GM18951 (cell line): ENCODE measurements at regions not wholly inside any gene's neighbourhood (a gene's known extent, or its start where the extent isn't known, plus 50 kb on each side); places are given as distances from the start of the nearest gene placed in this dataset.

ENCODE experiments used
- POLR2A ChIP-seq: IDR thresholded peaks from 4 replicates; pipeline ENCODE4 v1.6.1; 2011; ENCODE audit warnings: mild to moderate bottlenecking; ENCODE audit not compliant: insufficient read length, insufficient read depth; ENCODE audit errors: extremely low read depth
- in situ Hi-C: fragments of 300-500 bp; cut with MboI; formaldehyde crosslinking; loops from one replicate; pipeline ENCODE4 v1.12.0; 2022; ENCODE audit warnings: low sequenced_read_pairs, mixed read lengths, inconsistent platforms; ENCODE audit not compliant: unreplicated experiment

DNA sequence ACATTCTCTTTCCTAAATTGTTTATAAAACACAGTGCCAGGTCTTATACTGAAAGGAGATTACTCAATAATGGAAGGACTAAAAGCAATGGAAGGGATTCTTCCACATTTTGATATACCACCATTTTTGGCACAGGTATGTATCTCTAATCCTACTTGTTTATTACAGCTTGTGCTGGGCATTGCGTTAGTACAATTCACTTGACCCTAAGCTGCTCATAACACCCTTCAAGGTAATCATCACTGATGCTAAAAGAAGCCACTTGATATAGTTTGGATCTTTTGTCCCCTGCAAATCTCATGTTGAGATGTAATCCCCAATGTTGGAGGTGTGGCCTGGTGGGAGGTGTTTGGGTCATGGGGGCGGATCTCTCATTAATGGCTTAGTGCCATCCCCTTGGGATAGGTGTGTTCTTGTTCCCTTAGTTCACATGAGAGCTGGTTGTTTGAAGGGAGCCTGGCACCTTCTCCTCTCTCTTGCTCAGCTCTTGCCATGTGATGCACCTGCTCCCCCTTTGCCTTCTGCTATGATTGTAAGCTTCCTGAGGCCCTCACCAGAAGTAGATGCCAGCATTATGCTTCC lies 71.1 kb downstream of the NIBAN1 start:
- in situ Hi-C loops, result no loop called here
- no peak for TF ChIP-seq POLR2A

DNA sequence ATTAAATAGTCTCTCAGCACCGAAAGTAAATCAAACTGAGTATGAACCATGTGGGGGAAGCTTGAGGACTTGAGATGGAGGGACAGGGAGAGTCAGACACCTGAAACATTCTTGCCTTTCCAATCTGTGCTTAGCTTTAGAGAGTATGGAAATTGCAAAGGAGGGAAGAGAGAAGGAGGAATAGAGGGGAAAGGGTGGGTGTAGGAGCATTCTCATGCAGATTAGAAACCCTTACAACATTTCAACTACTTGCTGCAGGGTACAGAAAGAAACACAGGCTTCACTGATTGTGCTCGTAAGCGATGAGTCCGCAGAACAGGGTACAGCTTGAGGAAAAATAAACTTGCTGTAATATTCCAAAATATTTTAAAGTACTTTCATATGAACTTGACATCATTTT lies 73.8 kb downstream of the NIBAN1 start:
- in situ Hi-C loops, result no loop called here
- no peak for TF ChIP-seq POLR2A

DNA sequence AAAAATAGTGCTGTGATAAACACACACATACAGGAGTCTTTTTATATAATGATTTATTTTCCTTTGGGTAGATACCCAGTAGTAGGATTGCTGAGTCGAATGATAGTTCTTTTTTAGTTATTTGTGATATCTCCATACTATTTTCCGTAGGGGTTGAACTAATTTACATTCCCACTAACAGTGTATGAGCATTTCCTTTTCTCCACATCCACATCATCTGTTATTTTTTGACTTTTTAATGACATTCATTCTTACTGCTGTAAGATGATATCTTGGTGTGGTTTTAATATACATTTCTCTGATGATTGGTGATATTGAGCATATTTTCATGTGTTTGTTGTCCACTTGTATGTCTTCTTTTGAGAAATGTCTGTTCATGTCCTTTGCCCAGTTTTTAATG lies 78.3 kb downstream of the NIBAN1 start:
- in situ Hi-C loops, result no loop called here
- no peak for TF ChIP-seq POLR2A

DNA sequence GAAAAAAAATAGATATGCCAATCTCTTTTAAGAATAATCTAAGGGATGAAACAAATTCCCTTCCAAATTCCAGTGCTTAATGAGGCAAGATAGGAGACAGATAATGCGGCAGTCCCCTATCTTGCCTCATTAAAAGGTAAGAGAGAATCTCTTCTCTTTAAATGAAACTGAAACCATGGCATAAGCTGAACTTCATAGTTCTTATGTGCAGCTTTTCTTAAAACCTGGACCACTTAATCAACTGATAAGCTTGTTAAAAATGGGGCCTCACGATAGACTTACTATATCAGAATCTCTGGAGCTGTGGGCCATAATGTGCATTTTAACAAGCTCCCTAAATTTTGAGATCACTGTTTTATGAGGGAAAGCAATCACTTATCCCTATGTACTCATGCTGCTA lies 79.2 kb downstream of the NIBAN1 start:
- no peak for TF ChIP-seq POLR2A
- in situ Hi-C loops, result no loop called here

DNA sequence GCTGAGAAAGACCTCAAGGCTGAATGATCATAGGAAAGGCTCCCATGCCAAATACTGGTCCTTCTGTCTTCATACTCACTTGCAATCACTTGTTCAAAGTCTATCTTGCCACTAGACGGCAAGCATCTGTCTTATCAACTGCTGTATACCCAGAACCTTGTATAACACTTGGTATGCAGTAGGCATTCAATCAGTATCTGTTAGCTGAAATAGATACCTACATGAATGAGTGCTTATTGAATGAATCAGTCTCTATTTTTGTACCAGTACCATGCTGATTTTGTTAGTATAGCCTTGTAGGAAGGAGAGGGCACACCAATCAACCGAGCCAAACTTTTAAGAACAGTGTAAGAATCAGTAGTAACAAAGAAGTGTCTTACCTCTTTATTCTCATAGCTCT lies 80.6 kb downstream of the NIBAN1 start:
- in situ Hi-C loops, result no loop called here
- no peak for TF ChIP-seq POLR2A

DNA sequence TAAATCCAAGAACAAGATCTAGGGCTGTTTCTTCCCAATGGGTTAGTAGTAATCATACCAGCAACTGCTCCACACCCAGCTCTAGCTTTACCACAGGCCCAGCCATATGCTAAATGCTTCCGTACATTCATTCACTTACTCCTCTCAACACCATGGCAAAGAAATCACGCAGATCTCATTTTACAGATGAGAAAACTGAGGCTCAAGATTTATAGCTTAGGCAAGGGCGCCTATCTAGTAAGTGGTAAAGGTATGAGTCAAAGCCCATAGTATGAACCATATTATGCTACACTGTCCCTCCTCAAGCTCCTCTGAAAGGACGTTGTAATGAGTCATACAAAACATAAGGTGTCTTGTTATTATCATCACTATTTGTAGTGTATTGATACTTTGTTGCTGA lies 82.2 kb downstream of the NIBAN1 start:
- in situ Hi-C loops, result no loop called here
- no peak for TF ChIP-seq POLR2A

DNA sequence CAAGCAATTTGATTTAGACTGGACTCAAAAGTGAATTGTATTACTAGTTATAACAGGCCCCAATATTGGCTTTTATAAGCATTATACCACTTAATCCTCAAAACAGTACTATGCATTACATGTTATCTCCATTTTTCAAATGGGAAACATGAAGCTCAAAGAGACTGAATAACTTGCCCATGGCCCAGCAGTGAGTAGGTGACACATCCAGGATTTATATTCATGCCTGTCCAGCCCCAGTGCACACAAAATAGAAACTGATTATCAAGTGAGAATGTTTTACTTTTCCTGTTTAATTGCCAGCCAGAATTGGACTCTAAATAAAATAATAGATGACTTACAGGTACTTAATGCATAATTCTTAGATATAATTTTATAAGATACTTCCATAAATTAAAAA lies 82.9 kb downstream of the NIBAN1 start:
- no peak for TF ChIP-seq POLR2A
- in situ Hi-C loops, result no loop called here

DNA sequence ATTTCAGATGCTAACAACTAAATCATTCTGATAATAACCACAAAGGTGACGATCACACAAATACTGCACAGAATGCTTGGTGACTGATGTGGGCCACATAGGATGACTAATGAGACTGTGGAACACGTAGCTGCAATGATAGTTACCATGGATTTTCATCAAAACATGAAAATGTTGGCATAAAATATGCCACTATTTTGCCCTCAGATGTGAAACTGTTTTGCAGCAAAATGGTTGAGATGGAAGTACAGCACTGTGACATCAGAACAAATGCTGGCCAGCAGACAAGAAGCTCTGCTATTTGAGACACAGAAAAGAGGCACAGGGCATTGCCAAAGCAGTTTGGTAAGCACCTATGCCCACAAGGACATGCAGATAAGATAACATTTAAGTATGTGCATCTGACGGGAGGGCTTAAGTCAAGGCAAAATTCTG lies 83.8 kb downstream of the NIBAN1 start:
- in situ Hi-C loops, result no loop called here
- TF ChIP-seq POLR2A, result no peak

DNA sequence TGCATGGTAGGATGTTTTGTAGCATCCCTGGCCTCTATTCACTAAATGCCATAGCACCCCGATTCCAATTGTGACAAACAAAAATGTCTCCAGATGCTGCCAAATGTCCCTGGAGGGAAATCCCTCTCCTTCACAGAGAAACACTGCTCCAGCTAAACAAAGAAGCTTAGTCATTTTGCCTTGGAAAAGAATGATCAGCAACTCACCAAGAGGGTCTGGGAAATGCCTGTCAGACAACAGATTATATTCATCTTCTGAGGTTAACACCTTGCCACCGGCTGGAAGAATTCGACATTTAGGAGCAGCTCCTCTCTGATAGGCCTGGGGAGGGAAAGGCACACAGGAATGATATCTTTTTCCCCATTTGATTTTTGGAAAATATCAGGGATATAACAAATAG lies 84.4 kb downstream of the NIBAN1 start:
- in situ Hi-C loops, result no loop called here
- no peak for TF ChIP-seq POLR2A

DNA sequence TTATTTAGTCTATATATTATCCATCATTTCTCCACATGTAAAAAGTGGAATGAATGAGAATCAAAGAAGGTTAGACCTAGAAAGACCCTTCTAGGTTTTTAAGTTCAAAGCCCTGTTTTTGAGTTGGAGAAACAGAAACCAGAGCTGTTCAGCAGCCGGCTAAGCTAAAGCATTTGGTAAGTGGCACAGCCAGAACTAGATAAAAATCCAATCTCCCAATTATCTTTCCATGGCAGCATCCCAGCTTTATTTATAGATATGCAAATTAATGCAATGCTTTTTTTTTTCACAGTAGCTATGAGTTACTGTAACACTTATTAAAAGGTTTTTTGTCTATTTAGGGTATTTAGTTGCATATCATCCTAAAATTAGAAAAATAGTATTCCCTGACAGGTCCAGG lies 85.1 kb downstream of the NIBAN1 start:
- in situ Hi-C loops, result no loop called here

DNA sequence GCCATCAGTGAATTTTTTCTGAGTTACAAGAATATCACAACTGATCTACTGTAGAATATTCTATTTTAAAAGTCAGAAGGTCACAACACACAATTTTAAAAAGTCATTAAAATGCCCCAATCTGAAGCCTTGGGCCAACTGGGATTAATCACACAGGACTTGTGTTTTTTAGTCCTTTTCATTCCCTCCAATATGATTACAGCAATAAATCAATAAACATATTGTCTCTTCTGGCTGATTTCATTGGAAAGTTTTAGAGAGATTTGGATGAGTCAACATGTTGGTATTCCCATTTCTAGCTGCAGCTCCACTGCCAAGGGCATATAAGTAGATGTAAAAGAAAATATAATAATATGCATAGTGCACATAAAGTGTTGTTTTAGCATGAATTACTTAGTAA lies 85.8 kb downstream of the NIBAN1 start:
- in situ Hi-C loops, result no loop called here
- TF ChIP-seq POLR2A, result no peak

More for the DNA sequence above, 85.1 kb downstream of the NIBAN1 start:
- TF ChIP-seq POLR2A, result no peak

DNA sequence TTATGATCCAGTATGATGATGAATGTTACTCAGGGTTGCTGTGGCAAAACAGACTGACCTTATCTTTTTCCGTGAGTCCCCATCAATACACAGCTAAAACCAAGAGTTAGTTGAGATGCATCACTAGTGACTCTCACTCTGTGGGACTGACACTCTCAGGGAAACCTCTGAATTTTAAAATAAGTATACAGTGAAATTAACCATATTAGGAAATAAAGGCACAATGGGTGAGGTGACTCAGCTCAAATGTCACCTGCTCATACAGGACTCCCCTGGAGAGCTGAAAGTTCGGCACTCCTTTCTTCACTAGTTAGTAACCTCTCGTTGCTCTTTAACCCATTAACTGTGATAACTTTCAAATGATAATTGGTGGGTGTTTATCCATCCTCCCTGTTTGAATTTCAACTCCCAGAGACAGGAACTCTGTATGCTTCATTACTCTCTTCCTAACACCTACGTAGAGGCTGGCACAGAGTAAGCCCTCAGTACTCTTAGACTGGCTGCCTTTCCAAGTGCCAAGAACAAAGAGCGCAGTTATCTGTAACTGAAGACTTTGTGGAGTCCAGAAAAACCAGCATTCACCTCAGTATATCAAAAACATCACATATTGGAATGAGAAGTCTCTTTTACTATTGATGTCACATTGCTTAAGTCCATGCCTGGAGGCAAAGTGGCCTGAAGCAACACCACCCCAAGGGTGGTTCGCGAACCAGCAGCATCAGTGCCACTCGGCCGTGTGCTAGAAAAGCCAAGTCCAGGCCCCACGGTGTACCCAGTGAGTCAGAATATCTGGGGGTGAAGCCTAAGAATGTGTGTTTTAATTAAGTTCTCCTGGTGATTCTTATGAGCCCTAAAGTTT lies 91.1 kb downstream of the NIBAN1 start:
- no peak for TF ChIP-seq POLR2A
- in situ Hi-C loops, result no loop called here

DNA sequence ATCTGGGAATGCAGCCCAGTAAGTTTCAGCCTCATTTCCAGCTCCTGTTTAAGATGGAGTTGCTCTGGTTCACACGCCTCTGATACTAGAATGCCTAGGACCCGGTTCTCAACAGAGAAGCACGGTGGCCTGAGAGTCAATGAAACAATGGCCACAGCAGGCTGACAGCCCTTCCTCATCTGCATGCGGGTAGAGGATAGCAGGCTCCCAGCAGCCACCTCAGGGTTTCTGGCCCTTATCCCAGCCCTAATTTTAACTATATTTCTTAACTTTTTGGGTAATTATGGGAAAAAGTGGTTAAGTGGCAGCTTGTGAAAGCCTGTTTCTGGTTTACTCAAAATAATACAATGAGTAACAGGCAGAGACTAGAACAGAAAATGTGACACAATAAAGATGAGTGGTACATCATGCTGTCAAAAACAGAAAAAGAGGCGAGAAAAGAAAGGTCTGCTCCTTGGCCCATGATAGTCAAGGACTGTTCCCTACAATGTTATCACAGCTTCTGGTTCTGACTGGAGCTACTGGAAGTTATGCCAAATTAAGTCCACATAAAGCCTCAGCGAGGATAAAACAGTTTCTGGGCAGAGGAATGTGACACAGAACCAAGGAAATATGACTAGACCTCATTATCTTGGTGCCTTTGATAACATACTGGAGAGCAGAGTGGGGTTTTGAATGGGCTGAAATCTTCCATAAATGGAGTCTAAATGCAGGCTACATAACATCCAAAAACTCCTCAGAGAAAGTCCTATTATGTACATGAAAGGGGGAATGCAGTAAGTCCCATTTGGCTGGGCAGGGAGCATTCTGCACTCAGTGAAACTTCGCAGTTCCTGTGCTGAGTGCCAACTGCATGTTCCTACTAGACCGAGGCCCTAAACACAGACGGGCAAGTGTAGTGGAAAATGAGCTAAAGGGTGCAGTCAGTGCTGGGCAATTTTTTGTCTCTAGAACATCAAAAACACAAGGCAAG lies 92.1 kb downstream of the NIBAN1 start:
- in situ Hi-C loops, result no loop called here
- no peak for TF ChIP-seq POLR2A
